Skin epidermis (tissue), 12 donors: ENCODE measurements at regions not wholly inside any gene's neighbourhood (a gene's known extent, or its start where the extent isn't known, plus 50 kb on each side); places are given as distances from the start of the nearest gene placed in this dataset.

Source experiments
- H3K27ac ChIP-seq, 21 experiments: fragments of 200-600 bp; sonication (generic) in 11 of 21; one replicate each; pipeline ENCODE4 v1.5.0; 2020; ENCODE audit warnings: mild to moderate bottlenecking in 3 of 21, inconsistent platforms in 2 of 21, moderate library complexity in 2 of 21
- H3K4me3 ChIP-seq, 7 experiments: fragments of 200-600 bp; sonication (generic) in 2 of 7; one replicate each; pipeline ENCODE4 v1.5.0; 2020; ENCODE audit warnings: inconsistent platforms in 2 of 7, mild to moderate bottlenecking in 2 of 7, moderate library complexity in 1 of 7

DNA sequence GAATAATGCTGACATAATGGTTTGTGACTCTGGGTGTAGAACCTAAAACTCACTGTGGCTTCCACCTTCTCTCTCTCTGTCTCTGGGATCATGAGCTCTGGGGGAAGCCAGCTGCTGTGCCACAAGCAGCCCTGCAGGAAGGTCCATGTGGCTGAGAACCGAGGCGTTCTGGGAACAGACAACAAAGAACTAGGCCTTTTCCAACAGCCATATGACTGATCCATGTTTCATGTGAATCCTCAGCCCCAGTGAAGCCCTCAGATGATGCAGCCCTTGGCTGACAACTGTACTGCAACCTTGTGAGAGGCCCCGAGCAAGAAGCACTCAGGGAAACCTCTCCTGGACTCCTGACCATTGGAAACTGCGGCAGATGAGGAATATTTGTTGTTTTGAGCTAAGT, 56.6 kb downstream of the HLA-G start:
- Histone ChIP-seq H3K27ac (no peak overlapping the region), H3K4me3 (no peak overlapping the region)

DNA sequence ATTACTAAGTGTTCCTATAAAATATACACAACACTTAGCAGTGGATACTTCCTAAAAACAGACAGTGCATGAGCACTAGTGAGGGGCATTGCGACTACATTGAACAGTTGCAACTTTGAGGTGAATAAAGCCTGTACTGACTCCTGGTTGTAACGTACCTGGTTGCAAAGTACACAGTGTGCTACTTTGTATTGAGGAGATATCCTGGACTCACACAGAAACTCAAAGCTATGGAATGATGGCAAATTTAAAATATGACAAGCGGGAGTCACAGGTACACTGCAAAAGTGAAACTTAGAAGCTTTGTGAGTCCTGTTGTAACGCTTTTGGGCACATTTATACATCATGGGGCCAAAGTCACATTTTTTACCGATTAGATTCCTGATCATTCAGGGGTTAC, 55.6 kb upstream of the HLA-A start:
- peak overlapping the region in 9 of 21 experiments; percentile 84 to 93 (median 90) for H3K27ac ChIP-seq

DNA sequence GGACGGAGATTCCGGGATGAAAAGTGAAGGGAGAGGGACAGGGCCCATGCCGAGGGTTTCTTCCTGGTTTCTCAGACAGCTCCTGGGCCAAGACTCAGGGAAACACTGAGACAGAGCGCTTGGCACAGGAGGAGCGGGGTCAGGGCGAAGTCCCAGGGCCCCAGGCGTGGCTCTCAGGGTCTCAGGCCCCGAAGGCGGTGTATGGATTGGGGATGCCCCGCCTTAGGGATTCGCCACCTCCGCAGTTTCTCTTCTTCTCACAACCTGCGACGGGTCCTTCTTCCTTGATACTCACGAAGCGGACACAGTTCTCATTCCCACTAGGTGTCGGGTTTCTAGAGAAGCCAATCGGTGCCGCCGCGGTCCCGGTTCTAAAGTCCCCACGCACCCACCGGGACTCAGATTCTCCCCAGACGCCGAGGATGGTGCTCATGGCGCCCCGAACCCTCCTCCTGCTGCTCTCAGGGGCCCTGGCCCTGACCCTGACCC, 55.0 kb upstream of the HLA-A start:
- H3K27ac ChIP-seq: peak overlapping the region; percentile 63 to 93 (median 85)

More for the DNA sequence above, 55.6 kb upstream of the HLA-A start:
- H3K4me3 ChIP-seq: peak overlapping the region in 1 of 7 experiments; percentile 48

DNA sequence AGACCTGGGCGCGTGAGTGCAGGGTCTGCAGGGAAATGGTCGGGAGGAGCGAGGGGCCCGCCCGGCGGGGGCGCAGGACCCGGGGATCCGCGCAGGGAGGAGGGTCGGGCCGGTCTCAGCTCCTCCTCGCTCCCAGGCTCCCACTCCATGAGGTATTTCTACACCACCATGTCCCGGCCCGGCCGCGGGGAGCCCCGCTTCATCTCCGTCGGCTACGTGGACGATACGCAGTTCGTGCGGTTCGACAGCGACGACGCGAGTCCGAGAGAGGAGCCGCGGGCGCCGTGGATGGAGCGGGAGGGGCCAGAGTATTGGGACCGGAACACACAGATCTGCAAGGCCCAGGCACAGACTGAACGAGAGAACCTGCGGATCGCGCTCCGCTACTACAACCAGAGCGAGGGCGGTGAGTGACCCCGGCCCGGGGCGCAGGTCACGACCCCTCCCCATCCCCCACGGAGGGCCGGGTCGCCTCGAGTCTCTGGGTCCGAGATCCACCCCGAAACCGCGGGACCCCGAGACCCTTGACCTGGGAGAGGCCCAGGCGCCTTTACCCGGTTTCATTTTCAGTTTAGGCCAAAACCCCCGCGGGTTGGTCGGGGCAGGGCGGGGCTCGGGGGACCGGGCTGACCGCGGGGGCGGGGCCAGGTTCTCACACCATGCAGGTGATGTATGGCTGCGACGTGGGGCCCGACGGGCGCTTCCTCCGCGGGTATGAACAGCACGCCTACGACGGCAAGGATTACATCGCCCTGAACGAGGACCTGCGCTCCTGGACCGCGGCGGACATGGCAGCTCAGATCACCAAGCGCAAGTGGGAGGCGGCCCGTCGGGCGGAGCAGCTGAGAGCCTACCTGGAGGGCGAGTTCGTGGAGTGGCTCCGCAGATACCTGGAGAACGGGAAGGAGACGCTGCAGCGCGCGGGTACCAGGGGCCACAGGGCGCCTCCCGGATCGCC, 54.2 kb upstream of the HLA-A start:
- Histone ChIP-seq H3K4me3 (peak overlapping the region; percentile 40 to 70 (median 58)), H3K27ac (peak overlapping the region; percentile 63 to 93 (median 85))

More for the DNA sequence above, 55.0 kb upstream of the HLA-A start:
- peak overlapping the region; percentile 40 to 70 (median 58) for H3K4me3 ChIP-seq
